GM23338 (cell line): ENCODE measurements at regions not wholly inside any gene's neighbourhood (a gene's known extent, or its start where the extent isn't known, plus 50 kb on each side); places are given as distances from the start of the nearest gene placed in this dataset.

Source experiments
- ATAC-seq: fragments of 200-7000 bp; cut with Tn5 transposase; 3 replicates; pipeline ENCODE4 v1.9.1; 2020
- DNase-seq: peaks from one replicate; pipeline ENCODE4 v3.0.0-alpha.2; 2015; ENCODE audit warnings: low spot score
- H2AFZ ChIP-seq: fragments of 200-600 bp; sonication (generic); 2 replicates; pipeline ENCODE4 v1.8.0; 2016; ENCODE audit warnings: antibody characterized with exemption, mild to moderate bottlenecking, moderate library complexity
- H3F3A ChIP-seq: fragments of 200-600 bp; sonication (generic); replicated peaks from 2 replicates; pipeline ENCODE4 v1.8.0; 2017; ENCODE audit warnings: antibody characterized with exemption, mixed run types, low read depth
- H3K27ac ChIP-seq: fragments of 200-600 bp; sonication (generic); 2 replicates; pipeline ENCODE4 v1.6.1; 2016; ENCODE audit warnings: low read depth
- H3K27me3 ChIP-seq: fragments of 200-600 bp; sonication (generic); 2 replicates; pipeline ENCODE4 v1.8.0; 2016; ENCODE audit warnings: mild to moderate bottlenecking, mixed run types, moderate library complexity; ENCODE audit not compliant: insufficient read depth
- H3K36me3 ChIP-seq: fragments of 200-600 bp; sonication (generic); 2 replicates; pipeline ENCODE4 v1.8.0; 2016; ENCODE audit warnings: mild to moderate bottlenecking; ENCODE audit not compliant: insufficient read depth
- H3K4me1 ChIP-seq: fragments of 200-600 bp; sonication (generic); 2 replicates; pipeline ENCODE4 v1.8.0; 2016; ENCODE audit warnings: mild to moderate bottlenecking, moderate library complexity; ENCODE audit not compliant: insufficient read depth
- H3K4me2 ChIP-seq: fragments of 200-600 bp; sonication (generic); 2 replicates; pipeline ENCODE4 v1.7.1; 2017; ENCODE audit warnings: mixed run types
- H3K4me3 ChIP-seq: fragments of 200-600 bp; sonication (generic); 2 replicates; pipeline ENCODE4 v1.6.1; 2016; ENCODE audit warnings: mixed run types
- H3K79me2 ChIP-seq: fragments of 200-600 bp; sonication (generic); replicated peaks from 2 replicates; pipeline ENCODE4 v1.8.0; 2017; ENCODE audit warnings: mild to moderate bottlenecking; ENCODE audit not compliant: insufficient read depth
- H3K9me2 ChIP-seq: fragments of 200-600 bp; sonication (generic); 2 replicates; pipeline ENCODE4 v1.8.0; 2017; ENCODE audit not compliant: insufficient read depth
- H4K20me1 ChIP-seq: fragments of 200-600 bp; sonication (generic); replicated peaks from 2 replicates; pipeline ENCODE4 v1.8.0; 2017; ENCODE audit warnings: mild to moderate bottlenecking; ENCODE audit not compliant: insufficient read depth
- H3K27ac Mint-ChIP-seq: 2 replicates; pipeline ENCODE4 v1.8.0; 2020; ENCODE audit warnings: inconsistent platforms, mild to moderate bottlenecking, moderate library complexity, mixed read lengths
- H3K27me3 Mint-ChIP-seq: 3 replicates; pipeline ENCODE4 v1.8.0; 2022; ENCODE audit warnings: low read depth, mild to moderate bottlenecking, moderate library complexity, mixed read lengths, inconsistent platforms; ENCODE audit not compliant: insufficient read depth, poor library complexity
- H3K36me3 Mint-ChIP-seq: 3 replicates; pipeline ENCODE4 v1.8.0; 2021; ENCODE audit warnings: low read depth, mild to moderate bottlenecking, inconsistent platforms, moderate library complexity, mixed read lengths
- H3K4me1 Mint-ChIP-seq: 3 replicates; pipeline ENCODE4 v1.8.0; 2020; ENCODE audit warnings: mild to moderate bottlenecking, inconsistent platforms, mixed read lengths
- H3K4me3 Mint-ChIP-seq: 3 replicates; pipeline ENCODE4 v1.8.0; 2021; ENCODE audit warnings: moderate library complexity, mild to moderate bottlenecking, inconsistent platforms, mixed read lengths
- H3K9me3 Mint-ChIP-seq: 3 replicates; pipeline ENCODE4 v1.8.0; 2020; ENCODE audit warnings: moderate library complexity, mild to moderate bottlenecking, inconsistent platforms, mixed read lengths
- CTCF ChIP-seq, 2 experiments: fragments of 200-600 bp in 1 of 2; sonication (generic) in 1 of 2; conservative IDR thresholded peaks; 2 replicates each; pipeline versions ENCODE4 v1.5.1 to v1.6.1; 2016 to 2017; ENCODE audit warnings: antibody characterized with exemption in 2 of 2, low read depth in 2 of 2, mild to moderate bottlenecking in 2 of 2, moderate library complexity in 1 of 2
- ETS1 ChIP-seq: IDR thresholded peaks from 2 replicates; pipeline ENCODE4 v1.6.1; 2016; ENCODE audit warnings: antibody characterized with exemption
- EZH2 ChIP-seq: fragments of 200-600 bp; sonication (generic); IDR thresholded peaks from one replicate; pipeline ENCODE4 v1.8.0; 2017; ENCODE audit warnings: antibody characterized with exemption, mild to moderate bottlenecking, low read depth; ENCODE audit not compliant: unreplicated experiment
- EZH2phosphoT487 ChIP-seq: fragments of 200-600 bp; sonication (generic); IDR thresholded peaks from one replicate; pipeline ENCODE4 v1.8.1; 2018; ENCODE audit warnings: antibody characterized with exemption; ENCODE audit not compliant: unreplicated experiment
- POLR2AphosphoS5 ChIP-seq: IDR thresholded peaks from 2 replicates; pipeline ENCODE4 v1.6.1; 2016; ENCODE audit warnings: antibody characterized with exemption, low read depth
- REST ChIP-seq: IDR thresholded peaks from one replicate; pipeline ENCODE4 v1.6.1; 2018; ENCODE audit warnings: antibody characterized with exemption; ENCODE audit not compliant: unreplicated experiment
- STAT1 ChIP-seq: IDR thresholded peaks from one replicate; pipeline ENCODE4 v1.6.1; 2016; ENCODE audit warnings: antibody characterized with exemption; ENCODE audit not compliant: unreplicated experiment
- TF ChIP-seq, protein P1 (sequence below): fragments of 250-450 bp; sonication (Bioruptor Pico); IDR thresholded peaks from 2 replicates; pipeline ENCODE4 v1.5.0; 2020; ENCODE audit warnings: mild to moderate bottlenecking, moderate library complexity

GRCh38 chr15:69544365-69545113, 91.9 kb downstream of the RPLP1 start (continued):
- TF ChIP-seq CTCF (conservative IDR thresholded peaks at IDR 0.05; ENCODE audit: low read depth in 2 of 2) (no peak), ETS1 (no peak)

GRCh38 chr15:69546182-69546581, 93.6 kb downstream of the RPLP1 start:
- peaks cover 2% of the 10 kb centered on the region for H3K27me3 Mint-ChIP-seq
- H3K9me2 ChIP-seq: no peaks in the 10 kb centered on the region; the same call in 1 of the 2 replicates
- TF ChIP-seq REST (no peak), CTCF (conservative IDR thresholded peaks at IDR 0.05; ENCODE audit: low read depth in 2 of 2) (no peak), POLR2AphosphoS5 (no peak), EZH2 (no peak), STAT1 (no peak), EZH2phosphoT487 (no peak)
- TF ChIP-seq, protein P1, sequence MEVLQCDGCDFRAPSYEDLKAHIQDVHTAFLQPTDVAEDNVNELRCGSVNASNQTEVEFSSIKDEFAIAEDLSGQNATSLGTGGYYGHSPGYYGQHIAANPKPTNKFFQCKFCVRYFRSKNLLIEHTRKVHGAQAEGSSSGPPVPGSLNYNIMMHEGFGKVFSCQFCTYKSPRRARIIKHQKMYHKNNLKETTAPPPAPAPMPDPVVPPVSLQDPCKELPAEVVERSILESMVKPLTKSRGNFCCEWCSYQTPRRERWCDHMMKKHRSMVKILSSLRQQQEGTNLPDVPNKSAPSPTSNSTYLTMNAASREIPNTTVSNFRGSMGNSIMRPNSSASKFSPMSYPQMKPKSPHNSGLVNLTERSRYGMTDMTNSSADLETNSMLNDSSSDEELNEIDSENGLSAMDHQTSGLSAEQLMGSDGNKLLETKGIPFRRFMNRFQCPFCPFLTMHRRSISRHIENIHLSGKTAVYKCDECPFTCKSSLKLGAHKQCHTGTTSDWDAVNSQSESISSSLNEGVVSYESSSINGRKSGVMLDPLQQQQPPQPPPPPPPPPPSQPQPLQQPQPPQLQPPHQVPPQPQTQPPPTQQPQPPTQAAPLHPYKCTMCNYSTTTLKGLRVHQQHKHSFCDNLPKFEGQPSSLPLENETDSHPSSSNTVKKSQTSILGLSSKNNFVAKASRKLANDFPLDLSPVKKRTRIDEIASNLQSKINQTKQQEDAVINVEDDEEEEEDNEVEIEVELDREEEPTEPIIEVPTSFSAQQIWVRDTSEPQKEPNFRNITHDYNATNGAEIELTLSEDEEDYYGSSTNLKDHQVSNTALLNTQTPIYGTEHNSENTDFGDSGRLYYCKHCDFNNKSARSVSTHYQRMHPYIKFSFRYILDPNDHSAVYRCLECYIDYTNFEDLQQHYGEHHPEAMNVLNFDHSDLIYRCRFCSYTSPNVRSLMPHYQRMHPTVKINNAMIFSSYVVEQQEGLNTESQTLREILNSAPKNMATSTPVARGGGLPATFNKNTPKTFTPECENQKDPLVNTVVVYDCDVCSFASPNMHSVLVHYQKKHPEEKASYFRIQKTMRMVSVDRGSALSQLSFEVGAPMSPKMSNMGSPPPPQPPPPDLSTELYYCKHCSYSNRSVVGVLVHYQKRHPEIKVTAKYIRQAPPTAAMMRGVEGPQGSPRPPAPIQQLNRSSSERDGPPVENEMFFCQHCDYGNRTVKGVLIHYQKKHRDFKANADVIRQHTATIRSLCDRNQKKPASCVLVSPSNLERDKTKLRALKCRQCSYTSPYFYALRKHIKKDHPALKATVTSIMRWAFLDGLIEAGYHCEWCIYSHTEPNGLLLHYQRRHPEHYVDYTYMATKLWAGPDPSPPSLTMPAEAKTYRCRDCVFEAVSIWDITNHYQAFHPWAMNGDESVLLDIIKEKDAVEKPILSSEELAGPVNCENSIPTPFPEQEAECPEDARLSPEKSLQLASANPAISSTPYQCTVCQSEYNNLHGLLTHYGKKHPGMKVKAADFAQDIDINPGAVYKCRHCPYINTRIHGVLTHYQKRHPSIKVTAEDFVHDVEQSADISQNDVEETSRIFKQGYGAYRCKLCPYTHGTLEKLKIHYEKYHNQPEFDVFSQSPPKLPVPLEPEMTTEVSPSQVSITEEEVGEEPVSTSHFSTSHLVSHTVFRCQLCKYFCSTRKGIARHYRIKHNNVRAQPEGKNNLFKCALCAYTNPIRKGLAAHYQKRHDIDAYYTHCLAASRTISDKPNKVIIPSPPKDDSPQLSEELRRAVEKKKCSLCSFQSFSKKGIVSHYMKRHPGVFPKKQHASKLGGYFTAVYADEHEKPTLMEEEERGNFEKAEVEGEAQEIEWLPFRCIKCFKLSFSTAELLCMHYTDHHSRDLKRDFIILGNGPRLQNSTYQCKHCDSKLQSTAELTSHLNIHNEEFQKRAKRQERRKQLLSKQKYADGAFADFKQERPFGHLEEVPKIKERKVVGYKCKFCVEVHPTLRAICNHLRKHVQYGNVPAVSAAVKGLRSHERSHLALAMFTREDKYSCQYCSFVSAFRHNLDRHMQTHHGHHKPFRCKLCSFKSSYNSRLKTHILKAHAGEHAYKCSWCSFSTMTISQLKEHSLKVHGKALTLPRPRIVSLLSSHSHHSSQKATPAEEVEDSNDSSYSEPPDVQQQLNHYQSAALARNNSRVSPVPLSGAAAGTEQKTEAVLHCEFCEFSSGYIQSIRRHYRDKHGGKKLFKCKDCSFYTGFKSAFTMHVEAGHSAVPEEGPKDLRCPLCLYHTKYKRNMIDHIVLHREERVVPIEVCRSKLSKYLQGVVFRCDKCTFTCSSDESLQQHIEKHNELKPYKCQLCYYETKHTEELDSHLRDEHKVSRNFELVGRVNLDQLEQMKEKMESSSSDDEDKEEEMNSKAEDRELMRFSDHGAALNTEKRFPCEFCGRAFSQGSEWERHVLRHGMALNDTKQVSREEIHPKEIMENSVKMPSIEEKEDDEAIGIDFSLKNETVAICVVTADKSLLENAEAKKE: no peak
- H3K4me1 ChIP-seq: 0 out of 2 replicates have a peak, but pooled peaks cover 5% of the 10 kb centered on the region
- H3K27ac Mint-ChIP-seq: no peak overlapping the region
- H2AFZ ChIP-seq: no peak overlapping the region
- H3F3A ChIP-seq: no peaks in the 10 kb centered on the region
- DNase-seq (no peak), ATAC-seq (no peak)
- no peaks in the 10 kb centered on the region for H3K27me3 ChIP-seq
- no peaks in the 10 kb centered on the region for H3K36me3 Mint-ChIP-seq
- peaks cover 14% of the 10 kb centered on the region for H3K4me1 Mint-ChIP-seq
- H3K4me3 ChIP-seq: no peak overlapping the region
- H3K79me2 ChIP-seq: no peaks in the 10 kb centered on the region
- no peak overlapping the region for H3K4me2 ChIP-seq
- no peak overlapping the region for H3K4me3 Mint-ChIP-seq
- no peak overlapping the region for H3K27ac ChIP-seq
- no peaks in the 10 kb centered on the region for H3K36me3 ChIP-seq
- H4K20me1 ChIP-seq: no peaks in the 10 kb centered on the region
- peaks cover under 1% of the 10 kb centered on the region; the same call in 1 of the 3 replicates for H3K9me3 Mint-ChIP-seq
